ENCODE measurements at regions not wholly inside any gene's neighbourhood (a gene's known extent, or its start where the extent isn't known, plus 50 kb on each side); places are given as distances from the start of the nearest gene placed in this dataset.

DNA sequence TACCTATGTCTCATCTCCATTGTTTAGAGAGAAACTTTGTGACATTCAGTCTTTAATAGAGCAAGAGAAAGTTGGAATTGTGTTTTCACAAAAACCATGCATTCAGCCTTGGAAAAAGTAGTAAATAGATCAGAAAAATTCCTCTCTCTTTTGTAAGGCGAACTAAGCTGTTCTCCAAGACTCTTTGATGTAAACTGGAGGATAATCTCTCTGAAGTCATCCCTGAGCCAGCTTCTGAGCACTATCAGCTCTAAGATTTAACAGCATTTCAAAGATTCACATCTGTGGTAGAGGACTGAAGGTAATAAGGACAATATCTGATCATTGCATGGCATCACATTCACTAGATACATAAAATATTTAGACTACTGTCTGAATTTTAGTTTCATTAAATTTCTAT, 904.6 kb upstream of the ATXN8OS start:
- Histone ChIP-seq H2AFZ (ENCODE audit: low read length) (no peak overlapping the region), H3K79me1 (ENCODE audit: low read depth, low read length) (no peaks in the 10 kb centered on the region), H3K9me3 (ENCODE audit: insufficient read depth in 2 of 2, low read depth in 1 of 2, low read length in 1 of 2) (peaks cover 0 to 2% of the 10 kb centered on the region in 2 experiments; a peak in 1 of 4 replicates), H2BK5ac (ENCODE audit: low read depth, low read length) (no peak overlapping the region), H3K9ac (replicated peaks in 1 of 4; ENCODE audit: extremely low read depth in 1 of 4, low read depth in 3 of 4, low read length in 3 of 4) (no peak overlapping the region), H4K91ac (replicated peaks; ENCODE audit: insufficient read length, low read length) (no peak overlapping the region), H3K4me1 (replicated peaks in 1 of 4; ENCODE audit: control insufficient read depth in 3 of 4, insufficient read depth in 4 of 4, low read length in 3 of 4) (no peaks in the 10 kb centered on the region; a peak in 1 of 7 replicates), H2BK12ac (ENCODE audit: low read depth, low read length) (no peak overlapping the region), H3K23me2 (ENCODE audit: low read depth, low read length) (no peaks in the 10 kb centered on the region), H3K4me2 (ENCODE audit: insufficient read depth in 1 of 2, low read depth in 2 of 2, low read length in 2 of 2) (no peak overlapping the region), H2BK120ac (replicated peaks; ENCODE audit: low read depth, low read length) (no peak overlapping the region), H3K4me3 (ENCODE audit: extremely low read depth in 1 of 4, insufficient read depth in 2 of 4, low read depth in 3 of 4, low read length in 4 of 4) (no peak overlapping the region), H3K23ac (ENCODE audit: insufficient read length) (no peak overlapping the region), H3K36me3 (ENCODE audit: control insufficient read depth in 2 of 4, insufficient read depth in 4 of 4, low read length in 3 of 4) (no peaks in the 10 kb centered on the region), H3K27ac (ENCODE audit: low read depth, low read length) (no peak overlapping the region), H2BK20ac (ENCODE audit: low read length) (no peak overlapping the region), H3K18ac (ENCODE audit: extremely low read depth, low read length) (no peak overlapping the region), H2BK15ac (ENCODE audit: low read length) (no peak overlapping the region), H3K4ac (replicated peaks; ENCODE audit: insufficient read length, low read depth, low read length) (no peak overlapping the region), H3K27me3 (replicated peaks in 1 of 4; ENCODE audit: control insufficient read depth in 3 of 4, extremely low read depth in 1 of 4, insufficient read depth in 3 of 4, low read length in 3 of 4) (no peaks in the 10 kb centered on the region), H3K79me2 (ENCODE audit: control insufficient read depth in 1 of 2, insufficient read depth in 2 of 2, low read length in 2 of 2) (no peaks in the 10 kb centered on the region), H4K20me1 (replicated peaks in 1 of 2; ENCODE audit: control insufficient read depth in 1 of 2, insufficient read depth in 2 of 2, low read length in 2 of 2) (no peaks in the 10 kb centered on the region), H4K8ac (ENCODE audit: extremely low read depth, insufficient read depth, low read length) (no peak overlapping the region), H3K14ac (ENCODE audit: insufficient read length) (no peak overlapping the region), H2AK5ac (ENCODE audit: low read depth, low read length) (no peak overlapping the region), H4K5ac (ENCODE audit: insufficient read length, low read depth, low read length) (no peak overlapping the region), H3K56ac (replicated peaks; ENCODE audit: insufficient read length, low read depth, low read length) (no peak overlapping the region)
- ChIA-PET POLR2A (ENCODE audit: partially characterized antibody) (no interaction called here), CTCF (ENCODE audit: partially characterized antibody) (no interaction called here)
- WGBS, 2 experiments (ENCODE audit: extremely low coverage in 1 of 2, insufficient coverage in 1 of 2, insufficient read length in 1 of 2, insufficient replicate concordance in 2 of 2, low coverage in 1 of 2, low lambda C conversion rate in 2 of 2, missing lambda C conversion rate in 1 of 2): 78% methylated on average over 1 of the region's 1 CpG; no CpG with 5 or more reads in 1 of the 2 experiments
- DNase-seq (ENCODE audit: low read depth in 1 of 2, low spot score in 2 of 2) (no peak), FAIRE-seq (no peak)
- TF ChIP-seq, protein P1, sequence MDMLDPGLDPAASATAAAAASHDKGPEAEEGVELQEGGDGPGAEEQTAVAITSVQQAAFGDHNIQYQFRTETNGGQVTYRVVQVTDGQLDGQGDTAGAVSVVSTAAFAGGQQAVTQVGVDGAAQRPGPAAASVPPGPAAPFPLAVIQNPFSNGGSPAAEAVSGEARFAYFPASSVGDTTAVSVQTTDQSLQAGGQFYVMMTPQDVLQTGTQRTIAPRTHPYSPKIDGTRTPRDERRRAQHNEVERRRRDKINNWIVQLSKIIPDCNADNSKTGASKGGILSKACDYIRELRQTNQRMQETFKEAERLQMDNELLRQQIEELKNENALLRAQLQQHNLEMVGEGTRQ (IDR thresholded peaks at IDR 0.05; ENCODE audit: low read length): no peak
- TF ChIP-seq HDAC2 (IDR thresholded peaks at IDR 0.05; ENCODE audit: borderline replicate concordance in 1 of 2, low read depth in 2 of 2, low read length in 2 of 2) (no peak), SP2 (IDR thresholded peaks at IDR 0.05; ENCODE audit: low read length) (no peak), EZH2 (IDR thresholded peaks at IDR 0.05; ENCODE audit: low read depth, low read length, severe bottlenecking) (no peak), SIRT6 (IDR thresholded peaks at IDR 0.05; ENCODE audit: low read length) (no peak), KDM5A (IDR thresholded peaks at IDR 0.05; ENCODE audit: low read length) (no peak), CBX8 (IDR thresholded peaks at IDR 0.05; ENCODE audit: borderline replicate concordance, low read depth, low read length) (no peak), GABPA (IDR thresholded peaks at IDR 0.05; ENCODE audit: borderline replicate concordance, insufficient read depth, low read length) (no peak), SUZ12 (IDR thresholded peaks at IDR 0.05; ENCODE audit: low read length) (no peak), GTF2F1 (IDR thresholded peaks at IDR 0.05; ENCODE audit: borderline replicate concordance, low read depth, low read length) (no peak), ASH2L (IDR thresholded peaks at IDR 0.05; ENCODE audit: low read length) (no peak), CHD2 (IDR thresholded peaks at IDR 0.05; ENCODE audit: low read length) (no peak), JUN (IDR thresholded peaks at IDR 0.05; ENCODE audit: low read depth, low read length) (no peak), RFX5 (IDR thresholded peaks at IDR 0.05; ENCODE audit: borderline replicate concordance, low read depth, low read length) (no peak), BCL11A (IDR thresholded peaks at IDR 0.05; ENCODE audit: low read depth in 2 of 2, low read length in 2 of 2) (no peak)

Data from H1 (cell line).